ENCODE measurements at regions not wholly inside any gene's neighbourhood (a gene's known extent, or its start where the extent isn't known, plus 50 kb on each side); places are given as distances from the start of the nearest gene placed in this dataset.
"Not testable (repeated sequence)": the region's sequence is repeated elsewhere in the genome, so short reads cannot be mapped to it uniquely, and the experiment has no call there.

GRCh38 chr16:86888231-86889053, 310.1 kb downstream of the FOXL1 start:
- no peak for DNase-seq (ENCODE audit: low read depth)

GRCh38 chr16:86889054-86889366, 310.7 kb downstream of the FOXL1 start:
- not testable (repeated sequence) for DNase-seq (ENCODE audit: low read depth)

- DNase-seq (ENCODE audit: low read depth) = no peak
Observed at GRCh38 chr16:86889974-86890373, 311.6 kb downstream of the FOXL1 start.

DNA sequence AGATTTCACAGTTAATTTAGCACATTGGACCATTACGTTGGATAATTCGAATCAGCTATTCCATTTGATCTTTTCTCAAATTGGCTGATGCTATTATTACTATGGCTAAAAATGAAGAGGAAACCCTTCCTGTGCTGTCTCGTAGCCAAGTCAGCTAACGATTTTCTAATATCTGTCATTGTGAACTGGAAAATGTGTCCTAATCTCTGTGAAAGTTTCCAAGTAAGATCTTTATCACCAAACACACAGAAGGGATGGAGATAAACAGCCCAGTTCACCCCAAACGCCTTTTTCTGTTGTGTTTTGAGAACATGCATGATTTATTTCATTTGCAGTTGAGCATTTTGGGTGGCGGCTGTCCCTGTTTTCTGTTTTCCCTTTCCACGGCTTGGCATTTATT, 312.8 kb downstream of the FOXL1 start:
- DNase-seq (ENCODE audit: low read depth) = no peak

DNA sequence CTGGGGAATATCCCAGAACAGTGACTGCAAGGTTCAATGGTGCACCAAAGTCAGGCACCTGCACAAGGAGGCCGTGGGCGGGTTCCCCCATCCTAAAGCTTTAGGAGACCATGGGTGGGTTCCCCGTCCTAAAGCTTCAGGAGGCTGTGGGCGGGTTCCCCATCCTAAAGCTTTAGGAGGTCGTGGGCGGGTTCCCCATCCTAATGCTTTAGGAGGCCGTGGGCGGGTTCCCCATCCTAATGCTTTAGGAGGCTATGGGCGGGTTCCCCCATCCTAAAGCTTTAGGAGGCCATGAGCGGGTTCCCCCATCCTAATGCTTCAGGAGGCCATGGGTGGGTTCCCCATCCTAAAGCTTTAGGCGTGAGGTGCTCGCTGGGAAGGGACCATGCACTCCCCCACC, 313.3 kb downstream of the FOXL1 start:
- DNase-seq (ENCODE audit: low read depth) = no peak

GRCh38 chr16:86892509-86892908, 314.2 kb downstream of the FOXL1 start:
- no peak for DNase-seq (ENCODE audit: low read depth)

DNA sequence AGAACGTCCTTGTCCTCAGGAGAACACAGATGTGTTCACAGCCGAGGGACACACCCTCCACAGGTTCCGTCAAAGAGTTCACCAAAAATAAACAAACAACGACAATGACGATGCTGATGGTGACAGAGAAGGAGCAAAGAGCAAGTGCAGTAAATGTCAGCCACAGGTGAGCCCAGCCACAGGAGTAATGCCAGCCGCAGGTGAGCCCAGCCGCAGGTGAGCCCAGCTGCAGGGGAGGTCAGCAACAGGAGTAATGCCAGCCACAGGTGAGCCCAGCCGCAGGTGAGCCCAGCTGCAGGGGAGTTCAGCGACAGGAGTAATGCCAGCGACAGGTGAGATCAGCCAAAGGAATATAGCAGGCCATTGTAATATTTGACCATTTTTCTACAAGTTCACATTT, 315.2 kb downstream of the FOXL1 start:
- DNase-seq (ENCODE audit: low read depth) = no peak

DNA sequence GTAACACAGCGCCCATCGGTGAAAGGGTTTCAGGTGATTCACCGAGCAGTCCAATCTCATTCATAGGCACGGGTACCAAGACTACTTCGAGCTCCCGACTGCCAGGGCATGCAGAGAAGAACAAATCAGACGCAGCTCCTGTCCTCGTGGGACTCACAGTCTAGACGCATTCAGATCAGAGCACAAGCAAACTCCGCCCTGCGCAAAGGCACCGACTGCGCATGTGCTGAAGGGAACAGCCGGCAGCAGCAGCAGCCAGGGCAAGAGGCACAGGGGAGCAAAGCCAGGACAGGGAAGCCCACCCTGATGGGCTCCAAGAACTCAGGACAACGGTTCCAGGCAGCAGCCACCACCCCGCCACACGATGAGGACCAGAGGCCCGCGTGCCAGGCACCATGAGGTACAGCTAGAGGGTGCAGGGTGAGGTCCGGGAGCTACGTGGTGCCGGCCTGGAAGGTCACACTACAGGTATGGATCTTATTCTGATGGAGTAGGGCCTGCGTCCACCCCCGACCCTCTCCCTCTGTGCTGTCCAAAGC, 315.7 kb downstream of the FOXL1 start:
- DNase-seq (ENCODE audit: low read depth) = no peak

- no peak for DNase-seq (ENCODE audit: low read depth)
Observed at GRCh38 chr16:86894925-86895324, 316.6 kb downstream of the FOXL1 start.

GRCh38 chr16:86895606-86896005, 317.3 kb downstream of the FOXL1 start:
- DNase-seq (ENCODE audit: low read depth) = no peak

DNA sequence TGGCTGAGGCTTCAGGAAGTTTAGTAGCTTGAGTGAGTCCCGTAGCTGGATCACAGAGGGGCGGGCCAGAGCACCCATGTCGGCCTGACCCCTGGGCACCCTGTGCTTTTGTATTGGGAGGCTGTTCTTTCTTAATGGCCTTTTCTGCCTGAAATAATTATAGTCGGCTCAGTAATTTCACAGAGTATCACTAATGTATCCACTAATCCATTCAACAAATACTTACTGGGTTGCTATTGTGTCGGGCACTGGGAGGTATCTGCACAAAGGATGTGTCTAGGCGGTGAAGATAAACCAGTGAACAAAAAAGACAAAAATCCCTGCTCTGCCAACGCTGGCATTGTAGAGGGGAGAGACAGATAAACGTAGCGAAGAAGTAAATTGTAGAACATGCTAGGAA, 318.6 kb downstream of the FOXL1 start:
- no peak for DNase-seq (ENCODE audit: low read depth)

GRCh38 chr16:86897486-86897885, 319.1 kb downstream of the FOXL1 start:
- DNase-seq (ENCODE audit: low read depth) = no peak

DNA sequence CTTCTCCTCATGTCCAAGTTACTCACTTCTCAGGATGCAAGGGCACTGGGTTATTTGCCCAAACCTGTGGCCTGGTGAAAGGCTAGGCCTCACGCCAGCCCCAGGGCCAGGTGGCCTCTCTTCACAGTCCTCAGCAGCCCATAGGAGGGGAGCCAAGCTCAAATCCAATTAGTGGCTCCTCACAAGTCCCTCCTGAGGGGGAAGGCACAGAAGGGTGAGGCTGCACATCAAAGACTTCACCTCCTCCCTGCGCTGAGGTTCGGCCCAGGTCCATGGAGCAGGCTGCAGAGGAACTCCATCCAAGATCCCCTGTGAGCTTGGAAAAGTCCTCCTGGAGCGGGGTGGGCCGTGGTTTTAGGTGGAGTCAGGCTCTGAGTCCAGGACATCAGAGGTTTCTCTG, 320.0 kb downstream of the FOXL1 start:
- DNase-seq (ENCODE audit: low read depth) = no peak

DNA sequence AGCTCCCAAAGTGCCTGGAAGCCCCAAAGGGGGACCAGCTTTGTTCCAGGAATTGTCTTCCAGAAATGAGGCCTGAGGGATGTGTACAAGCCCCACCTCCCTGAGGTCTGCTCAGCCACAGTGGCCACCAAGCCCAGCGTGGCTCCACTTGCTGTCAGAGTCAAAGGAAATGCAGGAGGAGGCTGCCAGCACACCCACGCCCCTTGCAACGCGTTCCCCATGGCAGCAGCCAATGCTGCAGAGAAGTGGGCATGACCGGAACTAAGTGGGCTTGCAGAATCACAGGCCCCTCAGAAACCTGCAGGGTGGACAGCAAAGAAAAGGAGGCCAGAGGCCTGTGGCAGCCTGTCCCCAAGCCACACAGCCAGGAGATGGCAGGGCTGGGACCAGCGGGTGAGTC, 320.8 kb downstream of the FOXL1 start:
- DNase-seq (ENCODE audit: low read depth) = no peak

- peak; percentile 11 for DNase-seq (ENCODE audit: low read depth)
Observed at GRCh38 chr16:86899757-86900156, 321.4 kb downstream of the FOXL1 start.

GRCh38 chr16:86901483-86901882, 323.1 kb downstream of the FOXL1 start:
- DNase-seq (ENCODE audit: low read depth) = no peak

DNA sequence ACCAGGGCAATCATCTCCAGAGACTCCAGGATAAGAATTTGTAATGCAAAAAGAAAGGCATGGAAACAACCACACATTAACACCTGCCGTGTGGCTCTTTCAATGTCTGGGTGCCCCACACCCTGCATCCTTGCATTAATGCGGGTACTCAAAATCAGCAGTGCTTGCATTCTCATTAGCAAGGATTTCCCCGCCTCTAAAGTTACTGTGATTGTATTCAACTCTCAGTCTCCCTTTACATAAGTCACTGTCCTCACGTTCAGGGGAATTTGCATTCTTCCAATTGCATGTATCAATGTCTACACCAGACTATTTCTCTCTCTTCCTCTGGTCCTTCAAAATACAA, 324.3 kb downstream of the FOXL1 start:
- no peak for DNase-seq (ENCODE audit: low read depth)

DNA sequence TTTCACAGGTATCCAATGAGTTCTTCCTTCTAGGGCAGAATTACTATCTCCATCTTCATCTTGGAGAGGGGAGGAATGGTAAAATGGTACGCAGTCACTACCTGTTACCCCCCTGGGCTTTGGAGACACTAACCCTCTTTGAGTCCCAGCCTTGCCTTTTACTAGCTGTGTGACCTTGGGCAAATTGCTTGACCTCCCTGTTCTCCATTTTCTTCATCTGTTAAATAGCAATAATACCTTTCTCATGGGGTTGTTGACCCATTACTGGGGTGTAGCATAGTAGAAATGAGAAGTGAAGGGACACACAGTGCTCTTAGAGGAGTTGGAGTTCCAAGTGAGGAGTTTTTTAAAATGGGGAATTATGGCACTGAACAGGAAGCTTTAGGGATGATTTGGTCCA, 324.7 kb downstream of the FOXL1 start:
- no peak for DNase-seq (ENCODE audit: low read depth)

DNA sequence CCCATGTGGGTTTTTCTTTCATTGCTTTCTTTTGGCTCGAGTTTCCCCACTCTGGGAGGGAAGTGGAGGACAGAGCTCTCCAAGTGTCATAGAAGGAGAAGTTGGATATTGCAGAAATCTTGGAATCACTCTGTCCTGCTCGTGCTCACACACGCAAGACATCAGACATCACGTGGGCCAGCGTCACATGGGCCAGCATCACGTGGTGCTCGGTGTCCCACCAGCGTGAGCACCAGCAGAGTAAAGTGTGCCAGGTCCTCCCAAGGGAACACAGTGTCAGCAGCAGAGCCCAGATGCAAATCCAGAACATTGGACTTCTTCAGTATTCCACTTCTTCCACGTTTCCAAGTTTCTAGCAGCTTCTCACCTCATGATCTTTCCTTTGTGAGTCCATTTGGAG, 327.0 kb downstream of the FOXL1 start:
- DNase-seq (ENCODE audit: low read depth) = no peak

GRCh38 chr16:86906623-86907022, 328.3 kb downstream of the FOXL1 start:
- no peak for DNase-seq (ENCODE audit: low read depth)

DNA sequence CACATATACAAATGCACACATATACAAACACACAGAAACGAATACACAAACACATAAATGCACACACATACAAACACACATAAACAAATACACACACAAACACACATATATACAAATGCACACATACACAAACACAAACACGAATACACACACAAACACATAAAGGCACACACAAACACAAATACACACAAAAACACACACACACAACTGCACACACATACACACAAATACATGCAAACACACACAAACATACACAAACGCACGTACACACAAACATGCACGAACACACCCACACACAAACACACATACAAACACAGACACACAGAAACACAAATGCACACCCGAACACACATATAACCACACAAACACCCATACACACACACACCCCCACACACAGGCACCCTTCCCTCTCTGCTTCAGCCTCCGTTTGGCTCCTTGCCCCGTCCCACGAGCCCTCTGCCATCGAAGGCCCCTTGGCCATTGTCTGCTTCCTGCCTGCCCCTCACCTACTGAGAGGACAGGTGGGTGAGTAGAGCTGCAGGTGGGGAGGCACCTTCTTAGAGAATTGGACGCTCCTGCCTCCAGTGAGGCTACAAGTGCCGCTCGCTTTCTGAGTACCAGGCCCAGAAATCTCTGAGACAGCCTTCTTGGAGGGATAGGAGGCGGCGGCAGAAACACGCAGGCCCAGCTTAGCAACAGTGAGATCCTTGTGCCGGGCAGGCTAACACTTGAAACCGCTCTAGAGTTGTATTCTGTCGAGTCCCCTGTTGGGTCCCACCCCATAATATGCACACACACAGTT, 331.2 kb downstream of the FOXL1 start:
- no peak for DNase-seq (ENCODE audit: low read depth)

GRCh38 chr16:86910161-86910769, 331.9 kb downstream of the FOXL1 start:
- no peak for DNase-seq (ENCODE audit: low read depth)

GRCh38 chr16:86911437-86911958, 333.1 kb downstream of the FOXL1 start:
- DNase-seq (ENCODE audit: low read depth) = no peak
